Liver (tissue), 8 donors: ENCODE measurements at regions not wholly inside any gene's neighbourhood (a gene's known extent, or its start where the extent isn't known, plus 50 kb on each side); places are given as distances from the start of the nearest gene placed in this dataset.

Source experiments
- DNase-seq: peaks from one replicate; pipeline ENCODE4 v3.0.0-alpha.2; 2017; ENCODE audit warnings: low spot score
- H3K27ac ChIP-seq, 2 donors: one replicate each; pipeline ENCODE4 v1.7.0; 2013; ENCODE audit warnings: inconsistent platforms in 2 of 2, low read length in 2 of 2, control low read depth in 1 of 2, low read depth in 1 of 2, mild to moderate bottlenecking in 1 of 2
- H3K27me3 ChIP-seq, 4 donors: one replicate each; pipeline versions ENCODE4 v1.6.1 to v1.7.0; 2013; ENCODE audit warnings: low read length in 3 of 4, inconsistent platforms in 1 of 4, mild to moderate bottlenecking in 1 of 4, moderate library complexity in 1 of 4; ENCODE audit not compliant: control insufficient read depth in 4 of 4, insufficient read depth in 4 of 4
- H3K36me3 ChIP-seq, 4 donors: one replicate each; pipeline versions ENCODE4 v1.6.1 to v1.7.0; 2013; ENCODE audit warnings: low read length in 3 of 4, mild to moderate bottlenecking in 3 of 4, low read depth in 1 of 4, moderate library complexity in 1 of 4; ENCODE audit not compliant: control insufficient read depth in 4 of 4, insufficient read depth in 3 of 4
- H3K4me1 ChIP-seq, 4 donors: one replicate each; pipeline versions ENCODE4 v1.6.1 to v1.7.0; 2013; ENCODE audit warnings: low read length in 3 of 4, mild to moderate bottlenecking in 3 of 4, moderate library complexity in 1 of 4; ENCODE audit not compliant: control insufficient read depth in 4 of 4, insufficient read depth in 4 of 4
- H3K4me3 ChIP-seq, 3 donors: one replicate each; pipeline versions ENCODE4 v1.6.1 to v1.7.0; 2013; ENCODE audit warnings: low read length in 3 of 3, control low read depth in 1 of 3, low read depth in 1 of 3, mild to moderate bottlenecking in 1 of 3
- H3K9ac ChIP-seq, 2 donors: one replicate each; pipeline ENCODE4 v1.7.0; 2013; ENCODE audit warnings: low read length in 2 of 2, mild to moderate bottlenecking in 2 of 2, moderate library complexity in 2 of 2, control low read depth in 1 of 2, low read depth in 1 of 2
- H3K9me3 ChIP-seq, 4 donors: one replicate each; pipeline versions ENCODE4 v1.6.1 to v1.7.0; 2013; ENCODE audit warnings: low read length in 3 of 4; ENCODE audit not compliant: control insufficient read depth in 4 of 4
- ATF3 ChIP-seq: IDR thresholded peaks from 2 replicates; pipeline ENCODE4 v1.6.1; 2016; ENCODE audit warnings: antibody characterized with exemption
- CTCF ChIP-seq: fragments of 150-350 bp; IDR thresholded peaks from 2 replicates; pipeline ENCODE4 v1.5.1; 2017; ENCODE audit warnings: improper control_type of control experiment, low read depth, low read length; ENCODE audit not compliant: missing input control
- EGR1 ChIP-seq, 2 donors: IDR thresholded peaks; 2 replicates each; pipeline ENCODE4 v1.6.1; 2016 to 2018; ENCODE audit warnings: antibody characterized with exemption in 2 of 2, low read depth in 2 of 2
- FOXA1 ChIP-seq: IDR thresholded peaks from 2 replicates; pipeline ENCODE4 v1.6.1; 2016; ENCODE audit warnings: antibody characterized with exemption
- FOXA2 ChIP-seq: IDR thresholded peaks from 2 replicates; pipeline ENCODE4 v1.6.1; 2016; ENCODE audit warnings: antibody characterized with exemption
- GABPA ChIP-seq, 2 donors: IDR thresholded peaks in 1 of 2; conservative IDR thresholded peaks in 1 of 2; 2 replicates each; pipeline ENCODE4 v1.6.1; 2016; ENCODE audit warnings: antibody characterized with exemption in 2 of 2, mild to moderate bottlenecking in 1 of 2, moderate library complexity in 1 of 2
- HNF4A ChIP-seq, 2 donors: conservative IDR thresholded peaks; 2 replicates each; pipeline ENCODE4 v1.6.1; 2016; ENCODE audit warnings: antibody characterized with exemption in 2 of 2, mild to moderate bottlenecking in 2 of 2
- HNF4G ChIP-seq: IDR thresholded peaks from 2 replicates; pipeline ENCODE4 v1.6.1; 2016; ENCODE audit warnings: antibody characterized with exemption
- JUND ChIP-seq, 2 donors: IDR thresholded peaks; 2 replicates each; pipeline ENCODE4 v1.6.1; 2016; ENCODE audit warnings: antibody characterized with exemption in 2 of 2
- NR2F2 ChIP-seq: IDR thresholded peaks from 2 replicates; pipeline ENCODE4 v1.6.1; 2016; ENCODE audit warnings: antibody characterized with exemption
- RAD21 ChIP-seq, 2 donors: IDR thresholded peaks; 2 replicates each; pipeline ENCODE4 v1.6.1; 2016; ENCODE audit warnings: antibody characterized with exemption in 2 of 2, mild to moderate bottlenecking in 2 of 2
- REST ChIP-seq: IDR thresholded peaks from 2 replicates; pipeline ENCODE4 v1.6.1; 2016; ENCODE audit warnings: antibody characterized with exemption, mild to moderate bottlenecking
- RXRA ChIP-seq, 2 donors: IDR thresholded peaks; 2 replicates each; pipeline ENCODE4 v1.6.1; 2017 to 2018; ENCODE audit warnings: antibody characterized with exemption in 2 of 2, mild to moderate bottlenecking in 1 of 2
- SP1 ChIP-seq: IDR thresholded peaks from 2 replicates; pipeline ENCODE4 v1.6.1; 2018; ENCODE audit warnings: antibody characterized with exemption, mild to moderate bottlenecking
- TAF1 ChIP-seq: conservative IDR thresholded peaks from 2 replicates; pipeline ENCODE4 v1.6.1; 2016; ENCODE audit warnings: antibody characterized with exemption, mild to moderate bottlenecking
- YY1 ChIP-seq: IDR thresholded peaks from 2 replicates; pipeline ENCODE4 v1.6.1; 2016; ENCODE audit warnings: antibody characterized with exemption, mild to moderate bottlenecking
- WGBS: extraction: QIAGEN DNeasy Blood & Tissue Kit; methylation state at CpG from one replicate; pipeline ENCODE4 v1.1.7; 2013; 5-methylcytosine and 5-hydroxymethylcytosine counted together
- TF ChIP-seq, protein P1 (sequence below): IDR thresholded peaks from 2 replicates; pipeline ENCODE4 v1.6.1; 2016; ENCODE audit warnings: antibody characterized with exemption
- TF ChIP-seq, protein P2 (sequence below): IDR thresholded peaks from 2 replicates; pipeline ENCODE4 v1.6.1; 2016; ENCODE audit warnings: antibody characterized with exemption
- donor health status: healthy.
- donor health status: healthy.
- donor health status: healthy.
- donor health status: healthy.
- donor health status: healthy.

DNA sequence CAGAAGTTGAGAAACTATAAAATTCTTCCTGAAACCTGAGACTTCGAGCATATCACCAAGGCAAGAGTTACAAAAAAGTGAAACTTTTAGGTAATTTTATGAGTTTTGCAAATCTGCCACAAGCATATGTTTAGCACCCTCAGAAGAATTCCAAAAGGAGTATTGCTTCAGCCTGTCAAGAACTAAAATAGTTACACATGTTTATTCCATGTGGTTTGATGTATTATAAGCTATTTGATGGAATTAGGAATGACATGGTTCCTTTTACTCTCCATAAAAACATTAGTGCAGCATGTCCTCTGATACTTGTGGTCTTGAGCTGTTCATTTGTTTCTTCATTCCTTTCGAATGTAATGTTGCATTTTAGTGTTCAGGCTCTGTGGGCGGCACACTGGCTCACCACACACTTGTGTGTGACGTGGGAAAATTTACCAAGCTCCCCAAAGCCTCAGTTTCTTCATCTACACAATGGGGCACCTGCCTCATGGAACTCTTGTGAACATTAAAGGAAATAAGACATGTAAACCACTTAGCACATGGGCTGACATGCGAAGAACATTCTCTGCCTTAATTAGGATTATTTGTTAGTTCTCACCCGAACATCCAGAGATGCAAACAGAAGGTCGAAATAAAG, 204.2 kb upstream of the FOXF1 start:
- no peak overlapping the region for H3K4me3 ChIP-seq
- TF ChIP-seq RAD21 (IDR thresholded peaks at IDR 0.05) (no peak), YY1 (no peak), RXRA (IDR thresholded peaks at IDR 0.05) (no peak), HNF4A (conservative IDR thresholded peaks at IDR 0.05) (no peak), TAF1 (no peak), FOXA2 (no peak), SP1 (no peak), EGR1 (IDR thresholded peaks at IDR 0.05; ENCODE audit: low read depth in 2 of 2) (no peak), ATF3 (no peak), NR2F2 (no peak), JUND (IDR thresholded peaks at IDR 0.05) (no peak), GABPA (IDR thresholded peaks at IDR 0.05 in 1 of 2, conservative IDR thresholded peaks at IDR 0.05 in 1 of 2) (no peak), FOXA1 (no peak), REST (no peak), HNF4G (no peak), CTCF (no peak)
- TF ChIP-seq, protein P1, sequence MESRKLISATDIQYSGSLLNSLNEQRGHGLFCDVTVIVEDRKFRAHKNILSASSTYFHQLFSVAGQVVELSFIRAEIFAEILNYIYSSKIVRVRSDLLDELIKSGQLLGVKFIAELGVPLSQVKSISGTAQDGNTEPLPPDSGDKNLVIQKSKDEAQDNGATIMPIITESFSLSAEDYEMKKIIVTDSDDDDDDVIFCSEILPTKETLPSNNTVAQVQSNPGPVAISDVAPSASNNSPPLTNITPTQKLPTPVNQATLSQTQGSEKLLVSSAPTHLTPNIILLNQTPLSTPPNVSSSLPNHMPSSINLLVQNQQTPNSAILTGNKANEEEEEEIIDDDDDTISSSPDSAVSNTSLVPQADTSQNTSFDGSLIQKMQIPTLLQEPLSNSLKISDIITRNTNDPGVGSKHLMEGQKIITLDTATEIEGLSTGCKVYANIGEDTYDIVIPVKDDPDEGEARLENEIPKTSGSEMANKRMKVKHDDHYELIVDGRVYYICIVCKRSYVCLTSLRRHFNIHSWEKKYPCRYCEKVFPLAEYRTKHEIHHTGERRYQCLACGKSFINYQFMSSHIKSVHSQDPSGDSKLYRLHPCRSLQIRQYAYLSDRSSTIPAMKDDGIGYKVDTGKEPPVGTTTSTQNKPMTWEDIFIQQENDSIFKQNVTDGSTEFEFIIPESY: no peak
- TF ChIP-seq, protein P2, sequence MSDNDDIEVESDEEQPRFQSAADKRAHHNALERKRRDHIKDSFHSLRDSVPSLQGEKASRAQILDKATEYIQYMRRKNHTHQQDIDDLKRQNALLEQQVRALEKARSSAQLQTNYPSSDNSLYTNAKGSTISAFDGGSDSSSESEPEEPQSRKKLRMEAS: no peak
- H3K4me1 ChIP-seq: no peaks in the 10 kb centered on the region
- WGBS: 67% methylated on average over 7 of the region's 7 CpGs
- peaks cover 0 to 9% (median under 1%) of the 10 kb centered on the region in 4 donors for H3K27me3 ChIP-seq
- H3K27ac ChIP-seq: no peak overlapping the region
- no peak for DNase-seq
- H3K9me3 ChIP-seq: no peaks in the 10 kb centered on the region
- H3K36me3 ChIP-seq: no peaks in the 10 kb centered on the region
- H3K9ac ChIP-seq: no peak overlapping the region
